ENCODE measurements at regions not wholly inside any gene's neighbourhood (a gene's known extent, or its start where the extent isn't known, plus 50 kb on each side); places are given as distances from the start of the nearest gene placed in this dataset.

- DNase-seq (ENCODE audit: low read depth), result no peak
These were observed 80.2 kb upstream of the ACP3 start for GRCh38 chr3:132236701-132237651.

- no peak for DNase-seq (ENCODE audit: low read depth)
These were observed 79.6 kb upstream of the ACP3 start for GRCh38 chr3:132237652-132238032.

GRCh38 chr3:132239587-132239986 is 77.6 kb upstream of the ACP3 start:
- DNase-seq (ENCODE audit: low read depth), result no peak

- no peak for DNase-seq (ENCODE audit: low read depth)
These were observed 75.3 kb upstream of the ACP3 start for GRCh38 chr3:132241776-132242514.

GRCh38 chr3:132242790-132243189 is 74.4 kb upstream of the ACP3 start:
- DNase-seq (ENCODE audit: low read depth), result no peak

- no peak for DNase-seq (ENCODE audit: low read depth)
These were observed 71.6 kb upstream of the ACP3 start for GRCh38 chr3:132245552-132246142.

- DNase-seq (ENCODE audit: low read depth), result no peak
These were observed 71.0 kb upstream of the ACP3 start for GRCh38 chr3:132246212-132246611.

GRCh38 chr3:132247211-132247610 is 70.0 kb upstream of the ACP3 start:
- DNase-seq (ENCODE audit: low read depth), result no peak

- no peak for DNase-seq (ENCODE audit: low read depth)
These were observed 68.7 kb upstream of the ACP3 start for GRCh38 chr3:132248490-132248889.

- peak; percentile 24 for DNase-seq (ENCODE audit: low read depth)
These were observed 63.8 kb upstream of the ACP3 start for GRCh38 chr3:132253262-132253878.

- no peak for DNase-seq (ENCODE audit: low read depth)
These were observed 63.0 kb upstream of the ACP3 start for GRCh38 chr3:132254076-132254755.

- DNase-seq (ENCODE audit: low read depth), result peak; percentile 24
These were observed 62.0 kb upstream of the ACP3 start for GRCh38 chr3:132255041-132255745.

- no peak for DNase-seq (ENCODE audit: low read depth)
These were observed 60.2 kb upstream of the ACP3 start for GRCh38 chr3:132256989-132257388.

GRCh38 chr3:132261506-132261905 is 55.7 kb upstream of the ACP3 start:
- no peak for DNase-seq (ENCODE audit: low read depth)

GRCh38 chr3:132262305-132262704 is 54.9 kb upstream of the ACP3 start:
- no peak for DNase-seq (ENCODE audit: low read depth)

- DNase-seq (ENCODE audit: low read depth), result no peak
These were observed 54.3 kb upstream of the ACP3 start for GRCh38 chr3:132262956-132263355.

- DNase-seq (ENCODE audit: low read depth), result no peak
These were observed 52.2 kb upstream of the ACP3 start for GRCh38 chr3:132265028-132265427.

- DNase-seq (ENCODE audit: low read depth), result no peak
These were observed 51.7 kb upstream of the ACP3 start for GRCh38 chr3:132265488-132265887.

- DNase-seq (ENCODE audit: low read depth), result no peak
These were observed 49.7 kb upstream of the ACP3 start for GRCh38 chr3:132267391-132267993.

All from GM04504 (cell line).